ENCODE measurements at regions not wholly inside any gene's neighbourhood (a gene's known extent, or its start where the extent isn't known, plus 50 kb on each side); places are given as distances from the start of the nearest gene placed in this dataset.

GRCh38 chr3:96478496-96478895, 335.9 kb upstream of the EPHA6 start:
- ChIA-PET POLR2A (no interaction called here), CTCF (ENCODE audit: low intra/inter-chr PET ratio) (no interaction called here)
- no peaks in the 10 kb centered on the region for H4K20me1 ChIP-seq (replicated peaks; ENCODE audit: control insufficient read depth, insufficient read depth, low read length)
- no peak for ATAC-seq
- H3K4me3 ChIP-seq, result no peak overlapping the region
- TF ChIP-seq SIRT6 (IDR thresholded peaks at IDR 0.05; ENCODE audit: low read depth, low read length), result no peak
- TF ChIP-seq CEBPB (tag; IDR thresholded peaks at IDR 0.05), result no peak
- TF ChIP-seq RREB1 (CRISPR knock-in tag; IDR thresholded peaks at IDR 0.05), result no peak
- no peak for TF ChIP-seq ATF1 (CRISPR knock-in tag; IDR thresholded peaks at IDR 0.05)
- no peak for TF ChIP-seq ATF1 (tag; IDR thresholded peaks at IDR 0.05)
- TF ChIP-seq POLR2AphosphoS2 (IDR thresholded peaks at IDR 0.05; ENCODE audit: low read length), result no peak
- TF ChIP-seq HMGXB4 (CRISPR knock-in tag; IDR thresholded peaks at IDR 0.05), result no peak
- no peak for TF ChIP-seq VEZF1 (CRISPR knock-in tag; IDR thresholded peaks at IDR 0.05)
- TF ChIP-seq ZNF41 (CRISPR knock-in tag; conservative IDR thresholded peaks at IDR 0.05), result no peak
- no peak for TF ChIP-seq RFX1 (IDR thresholded peaks at IDR 0.05)
- H3K27ac ChIP-seq (ENCODE audit: extremely low read depth, low read depth, low read length), result no peak overlapping the region
- H3K27me3 ChIP-seq (ENCODE audit: control insufficient read depth in 2 of 2, insufficient read depth in 2 of 2, low read length in 2 of 2), result no peaks in the 10 kb centered on the region
- H3K4me1 ChIP-seq (replicated peaks in 1 of 2; ENCODE audit: control insufficient read depth in 2 of 2, insufficient read depth in 2 of 2, low read length in 2 of 2), result no peaks in the 10 kb centered on the region
- in situ Hi-C loops (cut with MboI), result no loop called here
- no peak for FAIRE-seq
- no peak overlapping the region for H3K4me2 ChIP-seq (ENCODE audit: insufficient read depth, low read length)
- no peak overlapping the region for H2AFZ ChIP-seq (ENCODE audit: low read depth, low read length)
- no peaks in the 10 kb centered on the region for H3K9me1 ChIP-seq (ENCODE audit: control insufficient read depth, insufficient read depth, low read length)
- DNase-seq (ENCODE audit: extremely low read depth in 1 of 4, low spot score in 3 of 4), result no peak
- no peaks in the 10 kb centered on the region for H3K36me3 ChIP-seq (ENCODE audit: control insufficient read depth, insufficient read depth, low read length)
- no peaks in the 10 kb centered on the region for H3K79me2 ChIP-seq (ENCODE audit: control insufficient read depth, insufficient read depth, low read length)
- BruUV-seq (replicated peaks), result no TSS peak
- intact Hi-C loops (cut with micrococcal nuclease), result no loop called here
- no peak overlapping the region for H3K9ac ChIP-seq (ENCODE audit: insufficient read depth in 1 of 2, low read depth in 2 of 2, low read length in 2 of 2)
- H3K9me3 ChIP-seq (replicated peaks; ENCODE audit: control insufficient read depth, insufficient read depth, low read depth, low read length), result no peaks in the 10 kb centered on the region

All from K562 (cell line).